CD4-positive, alpha-beta memory T cell (primary cell): ENCODE measurements at regions not wholly inside any gene's neighbourhood (a gene's known extent, or its start where the extent isn't known, plus 50 kb on each side); places are given as distances from the start of the nearest gene placed in this dataset.

Source experiments
- CTCF ChIA-PET: fragments of 350-600 bp; sonication (Branson Sonifier 250); formaldehyde crosslinking; loops from one replicate; lab custom pipeline; 2021; ENCODE audit warnings: inconsistent platforms; ENCODE audit not compliant: partially characterized antibody; lab: Charles Lee
- POLR2A ChIA-PET: fragments of 350-600 bp; sonication (Branson Sonifier 250); formaldehyde crosslinking; loops from one replicate; lab custom pipeline; 2021; ENCODE audit not compliant: partially characterized antibody; lab: Charles Lee
- DNase-seq, 5 donors: peaks; one replicate each; pipeline versions ENCODE4 v3.0.0 to v3.0.0-alpha.2; 2020 to 2022; ENCODE audit warnings: mixed read lengths in 1 of 5
- H3K27ac ChIP-seq: one replicate; pipeline ENCODE4 v1.7.0; 2013; ENCODE audit warnings: low read depth, low read length
- H3K27me3 ChIP-seq: 2 replicates; pipeline ENCODE4 v1.7.0; 2013; ENCODE audit warnings: mild to moderate bottlenecking, low read length, moderate library complexity; ENCODE audit not compliant: insufficient read depth
- H3K36me3 ChIP-seq: 2 replicates; pipeline ENCODE4 v1.7.0; 2013; ENCODE audit warnings: mild to moderate bottlenecking, low read length, moderate library complexity; ENCODE audit not compliant: insufficient read depth
- H3K4me1 ChIP-seq: 2 replicates; pipeline ENCODE4 v1.7.0; 2013; ENCODE audit warnings: mild to moderate bottlenecking, low read length, moderate library complexity; ENCODE audit not compliant: insufficient read depth
- H3K4me3 ChIP-seq, 2 donors: one replicate each; pipeline ENCODE4 v1.7.0; 2013; ENCODE audit warnings: low read length in 2 of 2, mild to moderate bottlenecking in 1 of 2
- H3K9me3 ChIP-seq, 2 donors: one replicate each; pipeline ENCODE4 v1.7.0; 2013; ENCODE audit warnings: low read length in 2 of 2, control low read depth in 1 of 2; ENCODE audit not compliant: control insufficient read depth in 1 of 2
- H3K27ac Mint-ChIP-seq, 7 donors: one replicate each; pipeline ENCODE4 v1.8.0; 2020 to 2021; ENCODE audit warnings: mixed read lengths in 7 of 7, mild to moderate bottlenecking in 6 of 7, inconsistent platforms in 3 of 7, moderate library complexity in 3 of 7
- H3K27me3 Mint-ChIP-seq, 2 donors: one replicate each; pipeline ENCODE4 v1.8.0; 2020 to 2021; ENCODE audit warnings: mixed read lengths in 2 of 2
- H3K36me3 Mint-ChIP-seq, 2 donors: one replicate each; pipeline ENCODE4 v1.8.0; 2020 to 2021; ENCODE audit warnings: mixed read lengths in 2 of 2, inconsistent platforms in 1 of 2, mild to moderate bottlenecking in 1 of 2
- H3K4me1 Mint-ChIP-seq, 4 donors: one replicate each; pipeline ENCODE4 v1.8.0; 2020 to 2021; ENCODE audit warnings: mixed read lengths in 4 of 4, mild to moderate bottlenecking in 1 of 4
- H3K4me3 Mint-ChIP-seq, 8 donors: one replicate each; pipeline ENCODE4 v1.8.0; 2020 to 2021; ENCODE audit warnings: mixed read lengths in 8 of 8, mild to moderate bottlenecking in 7 of 8, moderate library complexity in 6 of 8, inconsistent platforms in 3 of 8
- H3K9me3 Mint-ChIP-seq, 8 donors: one replicate each; pipeline ENCODE4 v1.8.0; 2020 to 2021; ENCODE audit warnings: mixed read lengths in 8 of 8, mild to moderate bottlenecking in 5 of 8, inconsistent platforms in 3 of 8, moderate library complexity in 1 of 8
- intact Hi-C: fragments of 100-400 bp; cut with micrococcal nuclease; formaldehyde crosslinking; loops from one replicate; pipeline ENCODE4 v1.15.1; 2023

- Histone ChIP-seq H3K27me3 (no peaks in the 10 kb centered on the region), H3K9me3 (no peaks in the 10 kb centered on the region), H3K4me3 (no peak overlapping the region), H3K27ac (no peak overlapping the region), H3K4me1 (no peaks in the 10 kb centered on the region), H3K36me3 (no peaks in the 10 kb centered on the region)
- CTCF ChIA-PET, result no interaction called here
- H3K27me3 Mint-ChIP-seq, result no peaks in the 10 kb centered on the region
- H3K4me3 Mint-ChIP-seq, result no peak overlapping the region
- no peaks in the 10 kb centered on the region for H3K4me1 Mint-ChIP-seq
- no peaks in the 10 kb centered on the region for H3K36me3 Mint-ChIP-seq
- POLR2A ChIA-PET, result no interaction called here
- peaks cover 10 to 55% (median 31%) of the 10 kb centered on the region in 8 donors for H3K9me3 Mint-ChIP-seq
- H3K27ac Mint-ChIP-seq, result no peak overlapping the region
- DNase-seq, result no peak
- intact Hi-C loops, result no loop called here
These were observed 439.4 kb downstream of the KCNJ18 start for GRCh38 chr17:22131740-22132139.

- H3K36me3 Mint-ChIP-seq, result no peaks in the 10 kb centered on the region
- intact Hi-C loops, result no loop called here
These were observed 446.6 kb downstream of the KCNJ18 start for GRCh38 chr17:22138861-22139469.

GRCh38 chr17:22142091-22142490 is 449.8 kb downstream of the KCNJ18 start:
- no peaks in the 10 kb centered on the region for H3K36me3 ChIP-seq
- no peaks in the 10 kb centered on the region for H3K27me3 Mint-ChIP-seq
- ChIA-PET POLR2A (no interaction called here), CTCF (no interaction called here)
- no peak overlapping the region for H3K4me3 ChIP-seq
- H3K9me3 ChIP-seq, result no peaks in the 10 kb centered on the region
- peak in 1 of 5 donors; percentile 28 for DNase-seq
- H3K27me3 ChIP-seq, result no peaks in the 10 kb centered on the region
- H3K4me1 Mint-ChIP-seq, result no peaks in the 10 kb centered on the region
- no peaks in the 10 kb centered on the region for H3K4me1 ChIP-seq
- intact Hi-C loops, result no loop called here
- no peaks in the 10 kb centered on the region for H3K36me3 Mint-ChIP-seq
- no peak overlapping the region for H3K27ac ChIP-seq
- no peak overlapping the region for H3K27ac Mint-ChIP-seq
- peaks cover 0 to 5% (median 4%) of the 10 kb centered on the region in 8 donors for H3K9me3 Mint-ChIP-seq
- no peak overlapping the region for H3K4me3 Mint-ChIP-seq

More at GRCh38 chr17:22138861-22139469, 446.6 kb downstream of the KCNJ18 start:
- DNase-seq, result no peak
- ChIA-PET CTCF (no interaction called here), POLR2A (no interaction called here)
- Histone ChIP-seq H3K4me3 (no peak overlapping the region), H3K27ac (no peak overlapping the region), H3K27me3 (no peaks in the 10 kb centered on the region), H3K4me1 (no peaks in the 10 kb centered on the region), H3K9me3 (no peaks in the 10 kb centered on the region), H3K36me3 (no peaks in the 10 kb centered on the region)
- H3K27ac Mint-ChIP-seq, result no peak overlapping the region
- no peak overlapping the region for H3K4me3 Mint-ChIP-seq
- peaks cover 3 to 14% (median 7%) of the 10 kb centered on the region in 8 donors for H3K9me3 Mint-ChIP-seq
- no peaks in the 10 kb centered on the region for H3K4me1 Mint-ChIP-seq
- no peaks in the 10 kb centered on the region for H3K27me3 Mint-ChIP-seq

- no peaks in the 10 kb centered on the region for H3K27me3 ChIP-seq
- peaks cover 0 to 17% (median 8%) of the 10 kb centered on the region in 8 donors for H3K9me3 Mint-ChIP-seq
- H3K36me3 Mint-ChIP-seq, result no peaks in the 10 kb centered on the region
- DNase-seq, result no peak
- H3K27ac Mint-ChIP-seq, result no peak overlapping the region
- no peaks in the 10 kb centered on the region for H3K4me1 ChIP-seq
- no peak overlapping the region for H3K4me3 Mint-ChIP-seq
- no peak overlapping the region for H3K4me3 ChIP-seq
- ChIA-PET CTCF (no interaction called here), POLR2A (no interaction called here)
- H3K27ac ChIP-seq, result no peak overlapping the region
- H3K4me1 Mint-ChIP-seq, result no peaks in the 10 kb centered on the region
- intact Hi-C loops, result no loop called here
- no peaks in the 10 kb centered on the region for H3K9me3 ChIP-seq
- H3K36me3 ChIP-seq, result no peaks in the 10 kb centered on the region
- H3K27me3 Mint-ChIP-seq, result no peaks in the 10 kb centered on the region
These were observed 453.4 kb downstream of the KCNJ18 start for GRCh38 chr17:22145605-22146178.

GRCh38 chr17:22158364-22158763 is 466.0 kb downstream of the KCNJ18 start:
- CTCF ChIA-PET, result no interaction called here
- POLR2A ChIA-PET, result no interaction called here
- H3K4me3 Mint-ChIP-seq, result no peak overlapping the region
- no peaks in the 10 kb centered on the region for H3K27me3 Mint-ChIP-seq
- no peaks in the 10 kb centered on the region for H3K9me3 ChIP-seq
- peaks cover 0 to 21% (median 9%) of the 10 kb centered on the region in 8 donors for H3K9me3 Mint-ChIP-seq
- no peak for DNase-seq
- no peaks in the 10 kb centered on the region for H3K27me3 ChIP-seq
- intact Hi-C loops, result no loop called here
- no peak overlapping the region for H3K27ac Mint-ChIP-seq
- no peaks in the 10 kb centered on the region for H3K4me1 Mint-ChIP-seq
- no peak overlapping the region for H3K27ac ChIP-seq
- H3K4me1 ChIP-seq, result no peaks in the 10 kb centered on the region
- no peak overlapping the region for H3K4me3 ChIP-seq
- no peaks in the 10 kb centered on the region for H3K36me3 Mint-ChIP-seq
- no peaks in the 10 kb centered on the region for H3K36me3 ChIP-seq

GRCh38 chr17:22161376-22161775 is 469.1 kb downstream of the KCNJ18 start:
- POLR2A ChIA-PET, result no interaction called here

GRCh38 chr17:22171631-22172030 is 479.3 kb downstream of the KCNJ18 start:
- Histone ChIP-seq H3K9me3 (no peaks in the 10 kb centered on the region), H3K27ac (no peak overlapping the region), H3K27me3 (no peaks in the 10 kb centered on the region), H3K4me1 (no peaks in the 10 kb centered on the region), H3K36me3 (no peaks in the 10 kb centered on the region), H3K4me3 (no peak overlapping the region)
- H3K4me1 Mint-ChIP-seq, result no peaks in the 10 kb centered on the region
- no peaks in the 10 kb centered on the region for H3K27me3 Mint-ChIP-seq
- ChIA-PET CTCF (no interaction called here), POLR2A (no interaction called here)
- H3K9me3 Mint-ChIP-seq, result peaks cover 6 to 24% (median 12%) of the 10 kb centered on the region in 8 donors
- H3K4me3 Mint-ChIP-seq, result no peak overlapping the region
- H3K36me3 Mint-ChIP-seq, result no peaks in the 10 kb centered on the region
- no peak for DNase-seq
- intact Hi-C loops, result no loop called here
- no peak overlapping the region for H3K27ac Mint-ChIP-seq

More at GRCh38 chr17:22161376-22161775, 469.1 kb downstream of the KCNJ18 start:
- no peaks in the 10 kb centered on the region for H3K36me3 ChIP-seq
- H3K4me3 ChIP-seq, result no peak overlapping the region
- intact Hi-C loops, result no loop called here
- CTCF ChIA-PET, result no interaction called here
- Mint-ChIP-seq H3K27me3 (no peaks in the 10 kb centered on the region), H3K27ac (no peak overlapping the region), H3K4me3 (no peak overlapping the region), H3K36me3 (no peaks in the 10 kb centered on the region), H3K9me3 (peaks cover 0 to 15% (median 6%) of the 10 kb centered on the region in 8 donors), H3K4me1 (no peaks in the 10 kb centered on the region)
- H3K27ac ChIP-seq, result no peak overlapping the region
- no peaks in the 10 kb centered on the region for H3K9me3 ChIP-seq
- H3K4me1 ChIP-seq, result no peaks in the 10 kb centered on the region
- H3K27me3 ChIP-seq, result no peaks in the 10 kb centered on the region
- no peak for DNase-seq
